ENCODE measurements at regions not wholly inside any gene's neighbourhood (a gene's known extent, or its start where the extent isn't known, plus 50 kb on each side); places are given as distances from the start of the nearest gene placed in this dataset.

GRCh38 chr1:5718831-5719632 is 273.2 kb downstream of the NPHP4 start:
- no peak for TF ChIP-seq CTCF (IDR thresholded peaks at IDR 0.05; ENCODE audit: unreplicated experiment)
- no peaks in the 10 kb centered on the region for H3K36me3 Mint-ChIP-seq (ENCODE audit: insufficient read depth, unreplicated experiment)
- intact Hi-C loops (cut with micrococcal nuclease; ENCODE audit: unreplicated experiment) = no loop called here
- H3K27me3 Mint-ChIP-seq (ENCODE audit: unreplicated experiment) = peaks cover 74% of the 10 kb centered on the region
- no TSS peak for BruUV-seq (replicated peaks)
- H3K27ac Mint-ChIP-seq (ENCODE audit: unreplicated experiment) = no peak overlapping the region
- H3K9me3 Mint-ChIP-seq (ENCODE audit: low read depth, unreplicated experiment) = peaks cover 2% of the 10 kb centered on the region
- CTCF ChIA-PET = no interaction called here
- no peak for DNase-seq
- H3K4me3 Mint-ChIP-seq (ENCODE audit: low read depth, unreplicated experiment) = no peak overlapping the region
- no peaks in the 10 kb centered on the region for H3K4me1 Mint-ChIP-seq (ENCODE audit: low read depth, unreplicated experiment)

GRCh38 chr1:5717031-5717682 is 275.1 kb downstream of the NPHP4 start:
- BruUV-seq (replicated peaks) = no TSS peak
- intact Hi-C loops (cut with micrococcal nuclease; ENCODE audit: unreplicated experiment) = no loop called here
- TF ChIP-seq CTCF (IDR thresholded peaks at IDR 0.05; ENCODE audit: unreplicated experiment) = no peak
- no peak overlapping the region for H3K27ac Mint-ChIP-seq (ENCODE audit: unreplicated experiment)
- H3K4me3 Mint-ChIP-seq (ENCODE audit: low read depth, unreplicated experiment) = no peak overlapping the region
- H3K27me3 Mint-ChIP-seq (ENCODE audit: unreplicated experiment) = peaks cover 59% of the 10 kb centered on the region
- no peaks in the 10 kb centered on the region for H3K9me3 Mint-ChIP-seq (ENCODE audit: low read depth, unreplicated experiment)
- H3K4me1 Mint-ChIP-seq (ENCODE audit: low read depth, unreplicated experiment) = no peaks in the 10 kb centered on the region
- no peaks in the 10 kb centered on the region for H3K36me3 Mint-ChIP-seq (ENCODE audit: insufficient read depth, unreplicated experiment)
- CTCF ChIA-PET = no interaction called here
- no peak for DNase-seq

GRCh38 chr1:5716126-5716525 is 276.1 kb downstream of the NPHP4 start:
- CTCF ChIA-PET = no interaction called here
- TF ChIP-seq CTCF (IDR thresholded peaks at IDR 0.05; ENCODE audit: unreplicated experiment) = no peak
- H3K36me3 Mint-ChIP-seq (ENCODE audit: insufficient read depth, unreplicated experiment) = no peaks in the 10 kb centered on the region
- no peak overlapping the region for H3K27ac Mint-ChIP-seq (ENCODE audit: unreplicated experiment)
- BruUV-seq (replicated peaks) = no TSS peak
- peaks cover 50% of the 10 kb centered on the region for H3K27me3 Mint-ChIP-seq (ENCODE audit: unreplicated experiment)
- no peak for DNase-seq
- no peaks in the 10 kb centered on the region for H3K4me1 Mint-ChIP-seq (ENCODE audit: low read depth, unreplicated experiment)
- no peaks in the 10 kb centered on the region for H3K9me3 Mint-ChIP-seq (ENCODE audit: low read depth, unreplicated experiment)
- intact Hi-C loops (cut with micrococcal nuclease; ENCODE audit: unreplicated experiment) = no loop called here
- no peak overlapping the region for H3K4me3 Mint-ChIP-seq (ENCODE audit: low read depth, unreplicated experiment)

- DNase-seq = no peak
- Mint-ChIP-seq H3K36me3 (ENCODE audit: insufficient read depth, unreplicated experiment) (no peaks in the 10 kb centered on the region), H3K27ac (ENCODE audit: unreplicated experiment) (no peak overlapping the region), H3K4me1 (ENCODE audit: low read depth, unreplicated experiment) (no peaks in the 10 kb centered on the region), H3K27me3 (ENCODE audit: unreplicated experiment) (peaks cover 39% of the 10 kb centered on the region), H3K4me3 (ENCODE audit: low read depth, unreplicated experiment) (no peak overlapping the region), H3K9me3 (ENCODE audit: low read depth, unreplicated experiment) (no peaks in the 10 kb centered on the region)
- no TSS peak for BruUV-seq (replicated peaks)
- CTCF ChIA-PET = no interaction called here
- no peak for TF ChIP-seq CTCF (IDR thresholded peaks at IDR 0.05; ENCODE audit: unreplicated experiment)
- intact Hi-C loops (cut with micrococcal nuclease; ENCODE audit: unreplicated experiment) = no loop called here
These were observed 278.9 kb downstream of the NPHP4 start for GRCh38 chr1:5713101-5714010.
